ENCODE measurements at regions not wholly inside any gene's neighbourhood (a gene's known extent, or its start where the extent isn't known, plus 50 kb on each side); places are given as distances from the start of the nearest gene placed in this dataset.
"Not testable (repeated sequence)": the region's sequence is repeated elsewhere in the genome, so short reads cannot be mapped to it uniquely, and the experiment has no call there.

DNA sequence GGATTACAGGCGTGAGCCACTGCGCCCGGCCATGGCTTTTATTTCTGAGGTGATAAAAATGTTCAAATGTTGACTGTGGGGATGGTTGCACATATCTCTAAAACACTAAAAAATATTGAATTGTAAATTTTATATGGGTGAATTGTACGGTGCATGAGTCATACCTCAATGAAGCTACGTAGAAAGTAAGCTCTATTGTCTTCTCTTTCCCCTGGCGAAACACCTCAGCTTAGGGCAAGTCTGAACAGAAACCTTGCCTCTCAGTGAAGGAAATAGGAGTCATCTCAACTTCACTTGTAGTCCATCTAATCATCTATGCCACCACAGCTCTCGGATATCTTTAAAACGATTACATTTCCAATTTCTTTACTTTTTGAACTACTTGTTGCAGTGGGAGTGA, 238.2 kb downstream of the SPATA31A6 start:
- H3K27ac ChIP-seq; DNase-seq (ENCODE audit: low spot score in 2 of 2); H3K36me3 ChIP-seq; H3K9me3 ChIP-seq; H3K4me1 ChIP-seq; H3K27me3 ChIP-seq; H3K4me3 ChIP-seq; intact Hi-C loops (cut with DNase I): not testable (repeated sequence)

DNA sequence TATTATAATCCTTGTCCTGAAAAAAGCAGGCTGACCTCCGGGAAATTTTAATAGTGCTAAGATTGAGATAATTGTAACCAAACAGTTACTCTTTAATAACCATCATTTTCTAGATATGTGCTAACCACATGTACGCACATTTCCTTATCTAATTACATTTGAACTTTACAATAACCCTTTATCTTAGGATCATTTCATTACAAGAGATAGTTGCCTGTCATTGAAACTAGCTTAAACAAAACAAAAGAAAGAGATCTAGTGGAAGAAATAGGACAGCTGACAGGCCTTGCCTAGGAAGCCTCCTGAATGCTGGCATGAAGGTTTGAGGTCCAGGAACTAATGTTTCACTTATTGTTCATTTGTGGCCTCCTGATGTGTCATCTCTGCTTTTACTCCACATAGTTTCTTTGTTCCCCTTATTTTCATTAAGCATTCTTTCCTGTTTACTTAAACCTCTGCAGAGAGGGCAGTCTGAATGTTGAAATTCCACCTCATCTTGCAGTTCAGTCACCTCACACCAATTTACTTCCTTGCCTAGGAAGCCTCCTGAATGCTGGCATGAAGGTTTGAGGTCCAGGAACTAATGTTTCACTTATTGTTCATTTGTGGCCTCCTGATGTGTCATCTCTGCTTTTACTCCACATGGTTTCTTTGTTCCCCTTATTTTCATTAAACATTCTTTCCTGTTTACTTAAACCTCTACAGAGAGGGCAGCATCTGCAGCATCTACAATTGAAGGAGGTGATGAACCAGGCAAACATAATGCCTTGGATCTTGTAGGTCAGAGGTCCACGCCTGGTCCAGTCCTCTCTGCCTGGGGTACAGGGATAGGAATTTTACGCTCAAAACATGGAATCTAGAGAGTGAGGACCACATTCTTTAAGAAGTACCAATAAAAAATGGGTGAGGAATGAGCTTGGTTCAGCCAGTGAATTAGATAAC, 247.5 kb downstream of the SPATA31A6 start:
- intact Hi-C loops (cut with DNase I); H3K27ac ChIP-seq; H3K9me3 ChIP-seq; H3K27me3 ChIP-seq; DNase-seq (ENCODE audit: low spot score in 2 of 2); H3K4me1 ChIP-seq; H3K4me3 ChIP-seq; H3K36me3 ChIP-seq: not testable (repeated sequence)

DNA sequence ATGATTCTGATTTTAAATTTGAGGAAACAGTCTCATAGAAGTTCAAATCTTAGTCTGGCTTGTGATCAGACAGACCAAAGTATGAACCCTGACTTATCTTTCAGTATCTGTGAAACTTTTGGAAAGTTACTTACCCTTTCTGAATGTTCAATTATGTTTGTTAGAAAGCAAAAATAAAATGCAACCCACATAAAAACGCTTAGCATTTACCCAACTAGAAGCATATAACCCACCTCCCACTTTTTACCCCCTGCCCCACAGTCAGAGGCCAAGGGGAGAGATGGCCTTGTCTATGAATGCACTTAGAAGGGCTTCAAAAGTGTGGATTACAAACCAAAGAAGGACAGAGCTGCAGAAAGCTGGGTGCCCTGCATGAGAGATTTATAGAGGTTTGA, 248.2 kb downstream of the SPATA31A6 start:
- H3K4me3 ChIP-seq; intact Hi-C loops (cut with DNase I): not testable (repeated sequence)

DNA sequence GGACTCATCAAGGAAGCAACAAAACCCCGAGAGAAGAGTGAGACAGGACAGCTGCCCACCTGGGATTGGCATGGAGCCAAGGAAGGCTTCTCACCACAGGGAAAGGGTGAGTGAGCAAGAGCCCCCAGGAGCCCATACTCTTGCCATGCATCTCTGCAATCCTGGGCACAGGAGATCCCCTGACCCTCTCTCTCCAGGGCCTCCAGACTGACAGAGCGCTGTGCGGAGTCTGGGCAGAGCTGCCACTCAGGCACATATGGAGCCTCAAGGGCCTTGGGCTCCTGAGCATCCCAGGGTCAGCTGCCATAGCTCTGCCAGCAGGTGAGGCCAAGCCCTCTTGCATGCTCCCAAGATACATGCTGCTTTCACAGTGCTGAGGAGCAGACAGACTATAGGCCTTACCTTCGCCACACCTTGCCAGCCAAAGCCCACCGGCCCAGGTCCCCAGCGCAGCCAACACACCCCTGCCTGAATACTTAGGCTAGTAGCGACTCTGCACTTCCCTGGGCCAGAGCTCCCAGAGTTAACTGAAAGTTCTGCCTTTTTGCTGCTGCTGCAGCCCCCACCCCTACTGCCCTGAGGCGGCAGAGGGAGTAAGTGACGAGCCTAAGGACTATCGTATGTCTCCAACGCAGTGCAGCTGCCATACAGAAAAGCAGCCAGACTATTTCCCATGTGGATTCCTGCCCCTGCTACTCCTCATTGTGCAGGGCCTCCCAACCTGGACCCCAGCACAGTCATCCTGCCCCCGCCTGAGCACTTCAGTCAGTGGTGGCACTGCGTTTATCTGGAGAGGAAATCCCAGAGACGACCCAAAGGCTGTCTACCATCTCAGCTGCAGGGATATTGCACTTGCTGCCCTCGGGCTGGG, 251.6 kb downstream of the SPATA31A6 start:
- intact Hi-C loops (cut with DNase I) = not testable (repeated sequence)

More for the DNA sequence above, 248.2 kb downstream of the SPATA31A6 start:
- H3K36me3 ChIP-seq; H3K4me1 ChIP-seq; DNase-seq (ENCODE audit: low spot score in 2 of 2); H3K27me3 ChIP-seq; H3K27ac ChIP-seq; H3K9me3 ChIP-seq: not testable (repeated sequence)

DNA sequence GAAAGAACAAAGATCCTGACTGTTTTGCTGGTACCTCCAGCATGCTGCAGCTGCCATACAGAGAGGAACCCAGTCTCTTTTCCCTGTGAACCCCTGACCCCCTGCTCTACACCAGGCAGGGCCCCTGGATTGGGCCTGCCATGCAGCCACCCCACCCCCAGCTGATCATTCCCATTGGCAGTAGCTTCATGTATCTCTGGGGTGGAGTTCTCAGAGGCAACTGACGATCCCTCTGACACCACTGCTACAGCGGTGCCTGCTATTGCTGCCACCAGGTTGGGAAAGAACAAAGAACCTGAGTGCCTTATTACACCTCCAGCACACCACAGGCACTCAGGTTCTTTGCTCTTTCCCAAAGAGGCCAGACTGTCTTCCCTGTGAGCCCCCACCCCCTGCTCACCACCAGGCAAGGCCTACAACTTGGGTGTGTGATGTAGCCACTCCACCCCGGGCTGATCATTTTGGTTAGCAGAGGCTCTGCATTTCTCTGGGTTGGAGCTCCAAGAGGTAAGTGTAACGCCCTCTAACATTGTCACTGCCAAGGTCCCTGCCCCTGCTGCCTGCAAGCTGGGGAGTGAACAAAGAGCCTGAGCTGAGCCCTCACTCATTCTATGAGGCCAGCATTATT, 252.4 kb downstream of the SPATA31A6 start:
- H3K36me3 ChIP-seq; H3K27me3 ChIP-seq; H3K4me3 ChIP-seq; intact Hi-C loops (cut with DNase I); H3K27ac ChIP-seq; H3K9me3 ChIP-seq; H3K4me1 ChIP-seq; DNase-seq (ENCODE audit: low spot score in 2 of 2): not testable (repeated sequence)

More for the DNA sequence above, 251.6 kb downstream of the SPATA31A6 start:
- not testable (repeated sequence) for DNase-seq (ENCODE audit: low spot score in 2 of 2); H3K4me3 ChIP-seq; H3K27me3 ChIP-seq; H3K36me3 ChIP-seq; H3K4me1 ChIP-seq; H3K9me3 ChIP-seq; H3K27ac ChIP-seq

DNA sequence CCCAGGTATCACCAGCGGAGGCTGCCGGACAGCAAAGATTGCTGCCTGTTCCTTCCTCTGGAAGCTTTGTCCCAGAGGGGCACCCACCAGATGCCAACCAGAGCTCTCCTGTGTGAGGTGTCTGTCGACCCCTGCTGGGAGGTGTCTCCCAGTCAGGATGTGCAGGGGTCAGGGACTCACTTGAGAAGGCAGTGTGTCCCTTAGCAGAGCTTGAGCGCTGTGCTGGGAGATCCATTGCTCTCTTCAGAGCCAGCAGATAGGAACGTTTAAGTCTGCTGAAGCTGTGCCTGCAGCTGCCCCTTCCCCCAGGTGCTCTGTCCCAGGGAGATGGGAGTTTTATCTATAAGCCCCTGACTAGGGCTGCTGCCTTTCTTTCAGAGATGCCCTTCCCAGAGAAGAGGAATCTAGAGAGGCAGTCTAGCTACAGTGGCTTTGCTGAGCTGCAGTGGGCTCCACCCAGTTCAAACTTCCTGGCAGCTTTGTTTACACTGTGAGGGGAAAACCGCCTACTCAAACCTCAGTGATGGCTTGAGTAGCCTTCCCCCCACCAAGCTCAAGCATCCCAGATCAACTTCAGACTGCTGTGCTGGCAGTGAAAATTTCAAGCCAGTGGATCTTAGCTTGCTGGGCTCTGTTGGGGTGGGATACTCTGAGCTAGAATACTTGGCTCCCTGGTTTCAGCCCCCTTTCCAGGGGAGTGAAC, 253.7 kb downstream of the SPATA31A6 start:
- H3K36me3 ChIP-seq; H3K4me1 ChIP-seq; H3K9me3 ChIP-seq; H3K27ac ChIP-seq; DNase-seq (ENCODE audit: low spot score in 2 of 2); H3K4me3 ChIP-seq; intact Hi-C loops (cut with DNase I); H3K27me3 ChIP-seq: not testable (repeated sequence)

DNA sequence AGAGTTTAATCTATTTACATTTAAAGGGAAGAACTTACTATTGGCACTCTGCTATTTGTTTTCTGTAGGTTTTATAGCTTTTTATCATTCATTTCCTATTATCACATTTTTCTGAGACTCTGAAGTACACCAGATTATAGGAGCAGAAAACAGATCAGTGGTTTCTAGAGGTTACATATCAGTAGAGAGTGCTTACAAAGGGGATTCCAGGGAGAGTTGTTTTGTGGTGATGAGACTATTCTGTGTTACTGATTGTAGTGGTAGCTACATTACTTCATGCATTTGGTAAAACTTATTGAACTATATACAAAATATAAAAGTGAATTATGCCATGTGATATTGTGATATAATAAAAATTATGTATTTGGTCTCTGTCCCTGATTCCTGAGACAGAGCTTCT, 259.2 kb downstream of the SPATA31A6 start:
- H3K27me3 ChIP-seq; H3K4me3 ChIP-seq; H3K4me1 ChIP-seq; intact Hi-C loops (cut with DNase I); H3K27ac ChIP-seq; H3K36me3 ChIP-seq; H3K9me3 ChIP-seq; DNase-seq (ENCODE audit: low spot score in 2 of 2): not testable (repeated sequence)

DNA sequence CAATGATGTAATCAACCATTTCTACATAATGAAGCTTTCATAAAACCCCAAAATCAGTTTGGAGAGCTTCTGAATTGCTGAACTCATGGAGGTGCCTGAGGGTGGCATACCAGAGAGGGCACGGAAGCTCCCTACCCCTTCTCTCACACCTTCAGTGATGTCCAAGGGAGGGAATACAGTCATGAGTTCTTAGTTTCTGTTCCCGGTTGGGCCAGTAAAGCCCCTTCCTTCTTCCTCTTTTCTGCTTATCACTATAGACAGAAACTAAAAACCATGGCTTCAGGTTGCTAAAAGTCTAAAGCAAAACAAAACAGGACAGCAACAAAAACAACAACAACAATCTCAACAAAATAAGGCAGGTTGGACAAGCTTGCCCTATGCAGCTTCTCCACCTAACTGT, 260.0 kb downstream of the SPATA31A6 start:
- H3K36me3 ChIP-seq; intact Hi-C loops (cut with DNase I); H3K27me3 ChIP-seq; DNase-seq (ENCODE audit: low spot score in 2 of 2); H3K9me3 ChIP-seq; H3K4me3 ChIP-seq; H3K4me1 ChIP-seq; H3K27ac ChIP-seq: not testable (repeated sequence)

DNA sequence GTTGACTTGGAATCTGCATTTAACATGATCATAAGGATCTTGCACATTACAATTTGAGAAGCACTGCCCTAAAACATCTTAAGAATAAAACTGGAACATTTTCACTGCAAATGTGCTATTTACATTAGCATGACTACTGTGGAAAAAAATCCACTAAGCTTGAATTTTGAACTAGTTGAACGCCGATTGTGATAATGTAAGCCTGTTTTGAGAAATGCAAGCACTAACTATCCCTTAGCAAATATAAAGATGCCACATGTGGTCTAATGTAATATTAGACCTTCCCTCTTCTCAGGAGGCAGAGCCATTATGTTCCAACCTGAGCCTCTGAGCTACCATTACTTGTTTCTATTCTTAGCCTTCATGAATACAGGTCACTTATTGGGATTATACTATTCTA, 278.0 kb downstream of the SPATA31A6 start:
- H3K9me3 ChIP-seq; H3K36me3 ChIP-seq; intact Hi-C loops (cut with DNase I); H3K4me3 ChIP-seq; H3K27ac ChIP-seq; DNase-seq (ENCODE audit: low spot score in 2 of 2); H3K27me3 ChIP-seq; H3K4me1 ChIP-seq: not testable (repeated sequence)

DNA sequence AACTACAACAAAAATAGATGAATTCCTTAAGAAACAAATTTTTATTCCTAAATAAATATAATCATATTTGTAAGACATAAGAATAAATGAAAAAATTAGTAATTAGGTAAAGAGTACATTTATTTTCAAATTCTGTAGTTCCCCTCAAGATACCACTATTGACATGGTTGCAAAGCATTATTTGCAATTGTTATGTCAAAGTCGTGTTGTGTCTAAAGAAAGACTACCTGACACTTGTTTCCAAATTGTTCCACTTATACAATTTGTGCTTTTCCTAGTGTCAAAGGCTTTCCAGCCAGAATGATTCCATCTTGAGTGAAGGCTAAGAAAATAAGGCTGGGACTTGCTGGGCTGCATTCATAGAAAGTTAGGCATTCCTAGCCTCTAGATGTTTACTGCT, 278.4 kb downstream of the SPATA31A6 start:
- H3K9me3 ChIP-seq; H3K27ac ChIP-seq; H3K4me3 ChIP-seq; H3K27me3 ChIP-seq; H3K36me3 ChIP-seq; DNase-seq (ENCODE audit: low spot score in 2 of 2); intact Hi-C loops (cut with DNase I); H3K4me1 ChIP-seq: not testable (repeated sequence)

DNA sequence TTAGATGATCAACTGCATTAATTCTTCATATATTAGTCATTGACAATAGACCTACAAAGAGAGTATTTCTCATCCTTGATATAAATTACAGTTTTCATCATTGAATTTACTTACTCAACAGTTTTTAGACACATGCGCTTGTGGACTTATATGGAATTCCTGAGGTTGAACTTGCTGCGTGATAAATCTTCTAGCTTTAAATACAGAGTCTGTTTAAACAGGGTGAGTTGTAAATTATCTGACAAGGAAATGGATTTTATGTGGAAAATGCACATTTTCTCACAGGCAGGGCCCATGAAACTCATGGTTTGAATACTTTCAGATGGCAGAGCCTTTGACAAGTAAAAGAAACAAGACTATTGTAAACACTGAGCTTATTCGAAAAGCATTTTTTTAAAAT, 280.5 kb downstream of the SPATA31A6 start:
- H3K4me1 ChIP-seq; DNase-seq (ENCODE audit: low spot score in 2 of 2); H3K27me3 ChIP-seq; intact Hi-C loops (cut with DNase I); H3K9me3 ChIP-seq; H3K27ac ChIP-seq; H3K36me3 ChIP-seq; H3K4me3 ChIP-seq: not testable (repeated sequence)
